ENCODE measurements at regions not wholly inside any gene's neighbourhood (a gene's known extent, or its start where the extent isn't known, plus 50 kb on each side); places are given as distances from the start of the nearest gene placed in this dataset.
"Not testable (repeated sequence)": the region's sequence is repeated elsewhere in the genome, so short reads cannot be mapped to it uniquely, and the experiment has no call there.

GRCh38 chr5:101721543-101721942 is 574.5 kb downstream of the SLCO4C1 start:
- DNase-seq (ENCODE audit: extremely low read depth, insufficient read length), result no peak
- H3K36me3 ChIP-seq (ENCODE audit: control insufficient read depth, insufficient read depth, low read length), result no peaks in the 10 kb centered on the region
- no peak overlapping the region for H3K4me3 ChIP-seq (replicated peaks; ENCODE audit: low read depth, low read length)
- TF ChIP-seq CTCF (IDR thresholded peaks at IDR 0.05; ENCODE audit: insufficient read depth, low read length, poor library complexity, severe bottlenecking), result no peak
- no peaks in the 10 kb centered on the region for H3K27me3 ChIP-seq (replicated peaks; ENCODE audit: control insufficient read depth, insufficient read depth, low read length)

GRCh38 chr5:101720033-101720432 is 576.1 kb downstream of the SLCO4C1 start:
- no peaks in the 10 kb centered on the region for H3K27me3 ChIP-seq (replicated peaks; ENCODE audit: control insufficient read depth, insufficient read depth, low read length)
- H3K36me3 ChIP-seq (ENCODE audit: control insufficient read depth, insufficient read depth, low read length), result no peaks in the 10 kb centered on the region
- no peak for TF ChIP-seq CTCF (IDR thresholded peaks at IDR 0.05; ENCODE audit: insufficient read depth, low read length, poor library complexity, severe bottlenecking)
- no peak for DNase-seq (ENCODE audit: extremely low read depth, insufficient read length)
- no peak overlapping the region for H3K4me3 ChIP-seq (replicated peaks; ENCODE audit: low read depth, low read length)

GRCh38 chr5:101717721-101718120 is 578.4 kb downstream of the SLCO4C1 start:
- no peaks in the 10 kb centered on the region for H3K36me3 ChIP-seq (ENCODE audit: control insufficient read depth, insufficient read depth, low read length)
- H3K4me3 ChIP-seq (replicated peaks; ENCODE audit: low read depth, low read length), result no peak overlapping the region
- no peak for DNase-seq (ENCODE audit: extremely low read depth, insufficient read length)
- H3K27me3 ChIP-seq (replicated peaks; ENCODE audit: control insufficient read depth, insufficient read depth, low read length), result no peaks in the 10 kb centered on the region
- no peak for TF ChIP-seq CTCF (IDR thresholded peaks at IDR 0.05; ENCODE audit: insufficient read depth, low read length, poor library complexity, severe bottlenecking)

GRCh38 chr5:101716941-101717340 is 579.1 kb downstream of the SLCO4C1 start:
- H3K4me3 ChIP-seq (replicated peaks; ENCODE audit: low read depth, low read length), result no peak overlapping the region
- no peak for DNase-seq (ENCODE audit: extremely low read depth, insufficient read length)
- no peaks in the 10 kb centered on the region for H3K27me3 ChIP-seq (replicated peaks; ENCODE audit: control insufficient read depth, insufficient read depth, low read length)
- no peak for TF ChIP-seq CTCF (IDR thresholded peaks at IDR 0.05; ENCODE audit: insufficient read depth, low read length, poor library complexity, severe bottlenecking)
- no peaks in the 10 kb centered on the region for H3K36me3 ChIP-seq (ENCODE audit: control insufficient read depth, insufficient read depth, low read length)

GRCh38 chr5:101715790-101716189 is 580.3 kb downstream of the SLCO4C1 start:
- DNase-seq (ENCODE audit: extremely low read depth, insufficient read length); H3K27me3 ChIP-seq (replicated peaks; ENCODE audit: control insufficient read depth, insufficient read depth, low read length); H3K4me3 ChIP-seq (replicated peaks; ENCODE audit: low read depth, low read length); H3K36me3 ChIP-seq (ENCODE audit: control insufficient read depth, insufficient read depth, low read length): not testable (repeated sequence)

- Histone ChIP-seq H3K36me3 (ENCODE audit: control insufficient read depth, insufficient read depth, low read length) (no peaks in the 10 kb centered on the region), H3K27me3 (replicated peaks; ENCODE audit: control insufficient read depth, insufficient read depth, low read length) (no peaks in the 10 kb centered on the region), H3K4me3 (replicated peaks; ENCODE audit: low read depth, low read length) (no peak overlapping the region)
- TF ChIP-seq CTCF (IDR thresholded peaks at IDR 0.05; ENCODE audit: insufficient read depth, low read length, poor library complexity, severe bottlenecking), result no peak
- DNase-seq (ENCODE audit: extremely low read depth, insufficient read length), result no peak
These were observed 606.8 kb downstream of the SLCO4C1 start for GRCh38 chr5:101689306-101689705.

Measured in GM06990 (cell line).